NCI-H1092 (cell line): ENCODE measurements at regions not wholly inside any gene's neighbourhood (a gene's known extent, or its start where the extent isn't known, plus 50 kb on each side); places are given as distances from the start of the nearest gene placed in this dataset.

ENCODE experiments used
- DNase-seq: peaks from one replicate; lab custom pipeline; 2025; lab: John Stamatoyannopoulos, UW

DNA sequence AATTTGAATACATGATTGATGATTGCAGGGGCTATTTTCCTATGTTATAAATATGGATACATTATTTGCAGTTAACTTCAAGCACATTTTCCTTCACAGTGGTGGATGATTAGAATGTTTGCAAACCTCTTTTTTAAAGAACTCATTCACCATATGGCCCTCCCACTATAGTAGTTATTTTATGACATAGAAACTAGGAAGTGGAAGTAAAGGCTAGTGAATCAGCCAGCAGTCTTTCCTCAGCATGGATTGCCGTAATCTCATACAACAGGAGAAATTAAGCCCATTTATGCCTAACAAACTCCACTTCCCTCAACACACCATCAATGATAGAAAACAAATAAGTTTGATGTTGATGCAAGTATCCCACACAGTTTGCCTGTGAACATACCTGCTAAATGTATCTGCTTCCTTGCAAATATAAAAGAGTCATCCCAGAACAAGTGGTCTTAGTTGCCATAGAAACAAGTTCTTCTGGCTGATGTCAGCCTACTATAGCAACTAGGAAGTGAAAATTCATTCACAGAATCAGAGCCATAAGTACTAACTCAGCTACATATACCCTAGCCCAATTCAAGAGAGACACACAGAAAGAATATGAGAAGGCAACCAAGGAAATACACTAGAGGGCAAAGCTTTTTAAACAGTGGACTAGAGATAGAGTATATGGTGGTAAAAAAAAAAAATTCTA lies 100.9 kb upstream of the RADX start:
- DNase-seq = no peak
